Spleen (tissue), 11 donors: ENCODE measurements at regions not wholly inside any gene's neighbourhood (a gene's known extent, or its start where the extent isn't known, plus 50 kb on each side); places are given as distances from the start of the nearest gene placed in this dataset.

Experiments
- DNase-seq: peaks from one replicate; pipeline ENCODE4 v3.0.0-alpha.2; 2020
- H3K27ac ChIP-seq, 8 donors: fragments of 200-600 bp; sonication (generic) in 7 of 8; 1 replicate in 4 of 8; 2 replicates in 4 of 8; pipeline versions ENCODE4 v1.5.0 to v1.8.0; 2016 to 2021; ENCODE audit warnings: inconsistent platforms in 4 of 8, mild to moderate bottlenecking in 4 of 8, moderate library complexity in 1 of 8
- H3K27me3 ChIP-seq, 7 donors: fragments of 200-600 bp; sonication (generic) in 6 of 7; replicated peaks in 1 of 7; 1 replicate in 4 of 7; 2 replicates in 3 of 7; pipeline versions ENCODE4 v1.5.0 to v1.8.0; 2016 to 2021; ENCODE audit warnings: inconsistent platforms in 3 of 7, mild to moderate bottlenecking in 1 of 7
- H3K36me3 ChIP-seq, 6 donors: fragments of 200-600 bp; sonication (generic) in 5 of 6; 1 replicate in 4 of 6; 2 replicates in 2 of 6; pipeline versions ENCODE4 v1.5.0 to v1.8.0; 2016 to 2021; ENCODE audit warnings: inconsistent platforms in 2 of 6
- H3K4me1 ChIP-seq, 6 donors: fragments of 200-600 bp; sonication (generic) in 5 of 6; 1 replicate in 3 of 6; 2 replicates in 3 of 6; pipeline versions ENCODE4 v1.5.0 to v1.8.0; 2016 to 2021; ENCODE audit warnings: inconsistent platforms in 3 of 6
- H3K4me3 ChIP-seq, 8 donors: fragments of 200-600 bp; sonication (generic) in 7 of 8; 1 replicate in 4 of 8; 2 replicates in 4 of 8; pipeline versions ENCODE4 v1.5.0 to v1.8.0; 2016 to 2021; ENCODE audit warnings: inconsistent platforms in 4 of 8, mild to moderate bottlenecking in 4 of 8, moderate library complexity in 2 of 8
- H3K9me3 ChIP-seq, 8 donors: fragments of 200-600 bp; sonication (generic) in 7 of 8; 1 replicate in 4 of 8; 2 replicates in 4 of 8; pipeline versions ENCODE4 v1.5.0 to v1.8.0; 2016 to 2021; ENCODE audit warnings: inconsistent platforms in 4 of 8
- CTCF ChIP-seq, 11 experiments: fragments of 200-600 bp in 7 of 11; fragments of 450-650 bp in 4 of 11; sonication (generic) in 4 of 11; IDR thresholded peaks in 8 of 11; conservative IDR thresholded peaks in 3 of 11; 1 replicate in 7 of 11; 2 replicates in 4 of 11; pipeline versions ENCODE4 v1.4.0 to v1.8.0; 2016 to 2021; ENCODE audit warnings: antibody characterized with exemption in 11 of 11, inconsistent platforms in 4 of 11, mild to moderate bottlenecking in 1 of 11
- POLR2A ChIP-seq, 3 donors: fragments of 450-650 bp; IDR thresholded peaks; one replicate each; pipeline ENCODE4 v1.5.1; 2017; ENCODE audit warnings: antibody characterized with exemption in 3 of 3, mild to moderate bottlenecking in 1 of 3
- POLR2AphosphoS5 ChIP-seq, 3 donors: sonication (generic); formaldehyde crosslinking; IDR thresholded peaks; one replicate each; pipeline ENCODE4 v1.5.1; 2017; ENCODE audit warnings: antibody characterized with exemption in 3 of 3
- WGBS, 5 donors: extraction: QIAGEN DNeasy Blood & Tissue Kit in 3 of 5; methylation state at CpG; one replicate each; pipeline versions ENCODE4 v1.1.5 to v1.1.7; 2013 to 2018; 5-methylcytosine and 5-hydroxymethylcytosine counted together
- intact Hi-C: fragments of 100-400 bp; cut with DNase I; formaldehyde crosslinking; loops from one replicate; pipeline ENCODE4 v1.15.0; 2023; ENCODE audit warnings: low total_unique reads
- donor health status: healthy with polysubstance abuse.
- donor health status: DM: no; HTN: no; CAD: no; lungs with moderate emphysema.
- donor health status: DM: no; HTN: no; CAD: no.
- donor health status: Bipolar disorder and iron deficiency.
- donor health status: healthy.
- donor health status: DM: no; HTN: no; CAD: no.
- donor health status: DM: yes; HTN: yes; CAD: no.

GRCh38 chr4:163762741-163763140 lies 268.3 kb downstream of the TMA16 start:
- Histone ChIP-seq H3K36me3 (no peaks in the 10 kb centered on the region), H3K27ac (no peak overlapping the region), H3K4me1 (no peaks in the 10 kb centered on the region), H3K4me3 (no peak overlapping the region), H3K27me3 (no peaks in the 10 kb centered on the region), H3K9me3 (no peaks in the 10 kb centered on the region)
- intact Hi-C loops, result no loop called here
- TF ChIP-seq POLR2AphosphoS5 (IDR thresholded peaks at IDR 0.05) (no peak), CTCF (IDR thresholded peaks at IDR 0.05 in 8 of 11, conservative IDR thresholded peaks at IDR 0.05 in 3 of 11) (no peak), POLR2A (IDR thresholded peaks at IDR 0.05) (no peak)
- whole genome bisulfite sequencing, 5 donors, result 80 to 85% (median 83%) methylated on average over 1 of the region's 1 CpG
- no peak for DNase-seq

- H3K9me3 ChIP-seq, result no peaks in the 10 kb centered on the region
- intact Hi-C loops, result no loop called here
- no peaks in the 10 kb centered on the region for H3K36me3 ChIP-seq
- no peaks in the 10 kb centered on the region for H3K27me3 ChIP-seq
- H3K4me1 ChIP-seq, result no peaks in the 10 kb centered on the region
- TF ChIP-seq POLR2AphosphoS5 (IDR thresholded peaks at IDR 0.05) (no peak), POLR2A (IDR thresholded peaks at IDR 0.05) (no peak), CTCF (IDR thresholded peaks at IDR 0.05 in 8 of 11, conservative IDR thresholded peaks at IDR 0.05 in 3 of 11) (no peak)
- 68 to 88% (median 70%) methylated on average over 2 of the region's 2 CpGs for WGBS, 5 donors
- H3K27ac ChIP-seq, result no peak overlapping the region
- DNase-seq, result no peak
- no peak overlapping the region for H3K4me3 ChIP-seq
Observed at GRCh38 chr4:163764569-163764968, 270.1 kb downstream of the TMA16 start.

- intact Hi-C loops, result no loop called here
Observed at GRCh38 chr4:163768014-163768413, 273.5 kb downstream of the TMA16 start.

GRCh38 chr4:163772238-163772637 lies 277.7 kb downstream of the TMA16 start:
- Histone ChIP-seq H3K27ac (no peak overlapping the region), H3K27me3 (no peaks in the 10 kb centered on the region), H3K9me3 (no peaks in the 10 kb centered on the region), H3K4me1 (no peaks in the 10 kb centered on the region), H3K4me3 (no peak overlapping the region), H3K36me3 (no peaks in the 10 kb centered on the region)
- intact Hi-C loops, result no loop called here
- no peak for TF ChIP-seq POLR2A (IDR thresholded peaks at IDR 0.05)
- no peak for TF ChIP-seq CTCF (IDR thresholded peaks at IDR 0.05 in 8 of 11, conservative IDR thresholded peaks at IDR 0.05 in 3 of 11)
- TF ChIP-seq POLR2AphosphoS5 (IDR thresholded peaks at IDR 0.05), result no peak
- 67 to 86% (median 71%) methylated on average over 1 of the region's 1 CpG for WGBS, 5 donors
- no peak for DNase-seq

More at GRCh38 chr4:163768014-163768413, 273.5 kb downstream of the TMA16 start:
- Histone ChIP-seq H3K4me1 (no peaks in the 10 kb centered on the region), H3K9me3 (no peaks in the 10 kb centered on the region), H3K27me3 (no peaks in the 10 kb centered on the region), H3K27ac (no peak overlapping the region), H3K4me3 (no peak overlapping the region), H3K36me3 (no peaks in the 10 kb centered on the region)
- no peak for DNase-seq
- no peak for TF ChIP-seq POLR2AphosphoS5 (IDR thresholded peaks at IDR 0.05)
- no peak for TF ChIP-seq POLR2A (IDR thresholded peaks at IDR 0.05)
- TF ChIP-seq CTCF (IDR thresholded peaks at IDR 0.05 in 8 of 11, conservative IDR thresholded peaks at IDR 0.05 in 3 of 11), result no peak
- WGBS, 5 donors, result 71 to 78% (median 76%) methylated on average over 3 of the region's 3 CpGs
